ENCODE measurements at regions not wholly inside any gene's neighbourhood (a gene's known extent, or its start where the extent isn't known, plus 50 kb on each side); places are given as distances from the start of the nearest gene placed in this dataset.

DNA sequence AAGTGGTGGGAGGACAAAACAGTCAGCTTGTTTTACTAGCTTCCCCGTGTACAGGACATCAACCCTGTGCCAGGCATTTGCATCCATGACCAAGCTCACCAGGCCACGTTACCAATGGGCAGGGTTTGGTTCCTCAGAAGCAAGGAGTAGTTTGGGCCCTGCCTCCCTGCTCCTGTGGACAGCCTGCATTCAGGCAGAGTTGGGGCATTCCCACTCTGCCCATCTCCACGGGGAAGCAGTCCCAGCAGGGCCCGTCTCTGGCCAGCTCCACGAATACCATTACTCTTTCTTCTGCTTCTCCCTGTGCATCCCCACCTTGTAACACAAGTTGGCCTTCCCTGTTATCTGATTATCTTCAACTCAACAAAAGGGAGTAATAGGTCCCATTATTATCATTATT is 54.0 kb upstream of the RIOK3 start:
- peak overlapping the region; percentile 17 for H3K27ac Mint-ChIP-seq
- H3K27me3 Mint-ChIP-seq: no peaks in the 10 kb centered on the region
- intact Hi-C loops (cut with DNase I, micrococcal nuclease): no loop called here
- H3K4me1 Mint-ChIP-seq (ENCODE audit: low read depth): peaks cover 36% of the 10 kb centered on the region
- H3K27me3 ChIP-seq (ENCODE audit: control insufficient read depth in 1 of 2, insufficient read depth in 2 of 2, low read length in 2 of 2): no peaks in the 10 kb centered on the region
- ATAC-seq (ENCODE audit: poor library complexity): no peak
- TF ChIP-seq, protein P1, sequence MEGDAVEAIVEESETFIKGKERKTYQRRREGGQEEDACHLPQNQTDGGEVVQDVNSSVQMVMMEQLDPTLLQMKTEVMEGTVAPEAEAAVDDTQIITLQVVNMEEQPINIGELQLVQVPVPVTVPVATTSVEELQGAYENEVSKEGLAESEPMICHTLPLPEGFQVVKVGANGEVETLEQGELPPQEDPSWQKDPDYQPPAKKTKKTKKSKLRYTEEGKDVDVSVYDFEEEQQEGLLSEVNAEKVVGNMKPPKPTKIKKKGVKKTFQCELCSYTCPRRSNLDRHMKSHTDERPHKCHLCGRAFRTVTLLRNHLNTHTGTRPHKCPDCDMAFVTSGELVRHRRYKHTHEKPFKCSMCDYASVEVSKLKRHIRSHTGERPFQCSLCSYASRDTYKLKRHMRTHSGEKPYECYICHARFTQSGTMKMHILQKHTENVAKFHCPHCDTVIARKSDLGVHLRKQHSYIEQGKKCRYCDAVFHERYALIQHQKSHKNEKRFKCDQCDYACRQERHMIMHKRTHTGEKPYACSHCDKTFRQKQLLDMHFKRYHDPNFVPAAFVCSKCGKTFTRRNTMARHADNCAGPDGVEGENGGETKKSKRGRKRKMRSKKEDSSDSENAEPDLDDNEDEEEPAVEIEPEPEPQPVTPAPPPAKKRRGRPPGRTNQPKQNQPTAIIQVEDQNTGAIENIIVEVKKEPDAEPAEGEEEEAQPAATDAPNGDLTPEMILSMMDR (IDR thresholded peaks at IDR 0.05): no peak
- no peak overlapping the region for H3K27ac ChIP-seq (ENCODE audit: low read depth in 1 of 2, low read length in 2 of 2)
- no peak overlapping the region for H3K4me3 ChIP-seq (ENCODE audit: low read length)
- no peaks in the 10 kb centered on the region for H3K36me3 ChIP-seq (ENCODE audit: insufficient read depth, low read length)
- H3K4me3 Mint-ChIP-seq: no peak overlapping the region
- no peaks in the 10 kb centered on the region for H3K9me3 Mint-ChIP-seq
- POLR2A ChIA-PET: no interaction called here
- no peaks in the 10 kb centered on the region for H3K36me3 Mint-ChIP-seq (ENCODE audit: low read depth)
- CTCF ChIA-PET: interaction anchor here (0.8 kb wide), 1 partner anchor 963 kb away, joined by 3 read pairs; no protein-coding TSS in a partner anchor
- H3K9me3 ChIP-seq (ENCODE audit: control insufficient read depth in 1 of 2, insufficient read depth in 1 of 2, low read length in 2 of 2): no peaks in the 10 kb centered on the region
- DNase-seq: no peak
- peaks cover 8% of the 10 kb centered on the region for H3K4me1 ChIP-seq (ENCODE audit: insufficient read depth, low read length)

- no peak overlapping the region for H3K27ac Mint-ChIP-seq
Observed at GRCh38 chr18:23400918-23401317, 52.2 kb upstream of the RIOK3 start.

GRCh38 chr18:23401400-23402347 is 51.4 kb upstream of the RIOK3 start:
- H3K36me3 ChIP-seq (ENCODE audit: insufficient read depth, low read length): no peaks in the 10 kb centered on the region
- ATAC-seq (ENCODE audit: poor library complexity): no peak
- H3K4me1 Mint-ChIP-seq (ENCODE audit: low read depth): peaks cover 26% of the 10 kb centered on the region

More at GRCh38 chr18:23400918-23401317, 52.2 kb upstream of the RIOK3 start:
- Mint-ChIP-seq H3K4me1 (ENCODE audit: low read depth) (peaks cover 32% of the 10 kb centered on the region), H3K4me3 (no peak overlapping the region), H3K27me3 (no peaks in the 10 kb centered on the region), H3K36me3 (ENCODE audit: low read depth) (no peaks in the 10 kb centered on the region), H3K9me3 (no peaks in the 10 kb centered on the region)
- no peaks in the 10 kb centered on the region for H3K36me3 ChIP-seq (ENCODE audit: insufficient read depth, low read length)
- DNase-seq (no peak), ATAC-seq (ENCODE audit: poor library complexity) (no peak)
- ChIA-PET CTCF (no interaction called here), POLR2A (no interaction called here)
- no peak overlapping the region for H3K27ac ChIP-seq (ENCODE audit: low read depth in 1 of 2, low read length in 2 of 2)
- intact Hi-C loops (cut with DNase I, micrococcal nuclease): no loop called here
- no peak overlapping the region for H3K4me3 ChIP-seq (ENCODE audit: low read length)
- H3K27me3 ChIP-seq (ENCODE audit: control insufficient read depth in 1 of 2, insufficient read depth in 2 of 2, low read length in 2 of 2): no peaks in the 10 kb centered on the region
- peaks cover 8% of the 10 kb centered on the region for H3K4me1 ChIP-seq (ENCODE audit: insufficient read depth, low read length)
- TF ChIP-seq, protein P1 (IDR thresholded peaks at IDR 0.05): no peak
- H3K9me3 ChIP-seq (ENCODE audit: control insufficient read depth in 1 of 2, insufficient read depth in 1 of 2, low read length in 2 of 2): no peaks in the 10 kb centered on the region

More at GRCh38 chr18:23401400-23402347, 51.4 kb upstream of the RIOK3 start:
- ChIA-PET CTCF (no interaction called here), POLR2A (no interaction called here)
- Histone ChIP-seq H3K4me1 (ENCODE audit: insufficient read depth, low read length) (peaks cover 8% of the 10 kb centered on the region), H3K9me3 (ENCODE audit: control insufficient read depth in 1 of 2, insufficient read depth in 1 of 2, low read length in 2 of 2) (no peaks in the 10 kb centered on the region), H3K27ac (ENCODE audit: low read depth in 1 of 2, low read length in 2 of 2) (no peak overlapping the region), H3K27me3 (ENCODE audit: control insufficient read depth in 1 of 2, insufficient read depth in 2 of 2, low read length in 2 of 2) (no peaks in the 10 kb centered on the region), H3K4me3 (ENCODE audit: low read length) (no peak overlapping the region)
- Mint-ChIP-seq H3K9me3 (no peaks in the 10 kb centered on the region), H3K36me3 (ENCODE audit: low read depth) (no peaks in the 10 kb centered on the region), H3K27ac (no peak overlapping the region), H3K27me3 (no peaks in the 10 kb centered on the region), H3K4me3 (no peak overlapping the region)
- intact Hi-C loops (cut with DNase I, micrococcal nuclease): no loop called here
- DNase-seq: no peak
- TF ChIP-seq, protein P1 (IDR thresholded peaks at IDR 0.05): no peak

Data from CD4-positive, alpha-beta T cell (primary cell).